GM18511 (cell line): ENCODE measurements at regions not wholly inside any gene's neighbourhood (a gene's known extent, or its start where the extent isn't known, plus 50 kb on each side); places are given as distances from the start of the nearest gene placed in this dataset.
A peak's percentile ranks its signal among the peaks of the same experiment; 100 is the strongest.

Experiments used
- ATAC-seq: cut with Tn5 transposase; IDR thresholded peaks from one replicate; pipeline ENCODE4 v1.9.1; 2021; ENCODE audit warnings: mild to moderate bottlenecking, moderate library complexity; ENCODE audit not compliant: unreplicated experiment

DNA sequence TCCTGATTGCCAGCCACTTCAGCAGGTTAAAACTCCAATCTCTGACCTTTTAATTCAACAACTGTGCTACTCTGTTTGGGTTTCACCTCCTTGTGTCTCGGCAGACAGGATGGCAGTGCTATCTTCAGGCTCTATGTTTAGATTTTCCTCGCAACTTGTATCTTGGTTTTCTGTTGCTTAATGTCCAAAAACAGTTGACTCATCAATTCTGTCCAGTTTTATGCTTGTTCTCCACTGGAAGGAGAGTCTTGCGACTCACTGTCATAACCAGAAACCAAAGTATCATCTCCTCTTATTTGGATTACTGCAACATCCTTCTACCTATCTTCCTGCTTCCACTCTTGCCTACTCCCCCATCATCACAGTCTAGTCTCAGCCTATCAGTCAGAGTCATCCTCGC lies 130.9 kb upstream of the ADAMTS16 start:
- no peak for ATAC-seq

GRCh38 chr5:5011151-5011550 lies 129.0 kb upstream of the ADAMTS16 start:
- no peak for ATAC-seq

DNA sequence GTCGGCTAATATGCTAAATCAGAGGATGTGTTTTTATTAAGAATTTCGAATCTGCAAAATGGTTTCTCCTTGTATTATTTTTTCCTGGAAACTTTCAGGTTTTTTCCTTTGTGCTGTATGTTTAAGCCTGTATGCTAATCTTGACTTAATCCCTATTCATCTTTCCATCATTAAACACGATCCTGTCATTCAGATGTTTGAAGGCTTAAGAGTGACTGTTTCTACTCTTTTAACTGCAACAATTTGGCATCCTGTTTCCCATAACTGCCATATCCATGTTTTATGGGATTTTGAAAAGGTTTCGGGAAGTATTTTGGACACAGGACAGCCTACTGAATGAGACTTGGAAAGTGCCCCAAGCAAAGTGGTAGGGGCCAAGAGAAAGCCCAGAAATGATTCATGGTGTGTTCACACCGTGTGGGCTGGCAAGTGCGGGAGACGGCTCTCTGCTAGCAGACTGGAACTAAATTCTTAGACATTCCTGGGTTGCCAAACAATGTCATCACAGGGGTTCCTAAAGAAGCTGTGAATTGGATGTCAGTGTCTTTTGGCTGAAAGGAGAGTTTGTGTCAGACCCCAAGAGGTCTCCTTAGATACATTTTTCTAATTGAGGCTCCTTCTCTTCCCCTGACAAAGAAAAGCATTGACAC lies 125.4 kb upstream of the ADAMTS16 start:
- ATAC-seq: no peak

DNA sequence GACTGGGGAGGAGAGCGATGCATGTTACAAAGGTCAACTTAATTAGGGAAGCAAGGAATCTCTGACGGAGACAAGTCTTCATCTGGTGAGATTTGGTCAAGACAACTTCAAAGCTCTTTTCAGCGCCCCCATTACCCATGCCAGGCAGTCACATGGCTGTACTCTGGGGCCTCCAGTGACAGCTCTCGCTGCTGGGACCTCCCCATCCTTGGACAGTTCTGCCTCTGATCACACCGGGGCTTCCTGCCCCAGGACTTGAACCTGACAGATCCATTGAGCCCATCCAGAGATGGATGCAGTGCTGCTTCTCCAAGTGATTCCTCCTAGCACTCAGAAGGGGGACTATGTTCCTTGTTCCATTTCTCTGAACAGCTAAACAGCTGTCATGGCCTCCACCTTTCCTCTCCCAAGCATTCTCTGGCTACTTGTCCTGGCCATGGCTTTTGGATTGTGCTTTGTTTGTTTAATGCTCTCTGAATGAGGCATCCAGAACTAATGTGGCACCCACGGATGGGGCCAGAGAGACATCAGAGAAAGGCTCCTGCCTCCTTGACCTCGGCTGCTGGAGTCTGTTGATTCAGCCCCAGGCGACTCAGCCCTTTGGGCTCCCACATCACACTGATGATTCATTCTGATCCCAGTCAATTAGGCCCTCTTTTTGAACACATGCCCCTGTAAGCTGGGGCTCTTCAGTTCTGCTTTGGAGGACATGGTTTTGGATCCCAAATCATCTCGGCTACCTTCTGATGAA lies 122.1 kb upstream of the ADAMTS16 start:
- no peak for ATAC-seq

DNA sequence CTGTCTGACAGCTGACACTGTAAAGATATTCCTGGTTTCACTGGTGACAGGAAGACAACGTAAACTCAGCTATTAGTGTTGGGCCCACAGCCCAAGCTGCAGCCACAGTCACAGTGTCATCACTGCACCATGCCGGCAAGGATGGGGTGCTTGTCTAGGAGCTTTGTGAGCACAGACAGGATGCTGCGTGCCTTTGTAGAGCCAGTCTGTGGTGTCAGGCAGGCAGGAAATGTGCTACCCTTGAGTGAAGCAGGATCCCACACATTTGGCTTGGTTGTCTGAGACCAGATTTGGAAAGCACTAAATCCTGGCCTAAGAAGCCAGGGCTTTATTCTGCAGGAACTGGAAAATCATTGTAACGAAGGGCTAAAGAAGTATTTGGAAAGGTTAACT lies 121.6 kb upstream of the ADAMTS16 start:
- no peak for ATAC-seq

DNA sequence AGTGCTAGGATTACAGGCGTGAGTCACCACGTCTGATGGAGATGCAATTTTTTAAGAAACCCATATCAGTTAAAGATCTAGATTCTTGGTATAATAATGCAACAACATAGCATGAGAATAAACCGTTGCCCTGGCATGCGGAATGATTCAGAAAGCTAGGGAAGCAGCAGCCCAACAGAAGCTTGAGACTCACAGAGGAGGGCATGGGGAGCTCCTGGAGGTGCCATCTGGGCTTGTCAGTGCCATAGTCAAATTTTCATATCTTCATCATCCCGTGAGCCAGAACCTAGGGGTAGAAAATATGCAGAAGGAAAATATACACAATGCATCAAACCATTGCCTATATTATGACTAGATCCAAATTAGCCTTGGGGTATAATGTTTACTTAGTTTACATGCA lies 118.7 kb upstream of the ADAMTS16 start:
- no peak for ATAC-seq

DNA sequence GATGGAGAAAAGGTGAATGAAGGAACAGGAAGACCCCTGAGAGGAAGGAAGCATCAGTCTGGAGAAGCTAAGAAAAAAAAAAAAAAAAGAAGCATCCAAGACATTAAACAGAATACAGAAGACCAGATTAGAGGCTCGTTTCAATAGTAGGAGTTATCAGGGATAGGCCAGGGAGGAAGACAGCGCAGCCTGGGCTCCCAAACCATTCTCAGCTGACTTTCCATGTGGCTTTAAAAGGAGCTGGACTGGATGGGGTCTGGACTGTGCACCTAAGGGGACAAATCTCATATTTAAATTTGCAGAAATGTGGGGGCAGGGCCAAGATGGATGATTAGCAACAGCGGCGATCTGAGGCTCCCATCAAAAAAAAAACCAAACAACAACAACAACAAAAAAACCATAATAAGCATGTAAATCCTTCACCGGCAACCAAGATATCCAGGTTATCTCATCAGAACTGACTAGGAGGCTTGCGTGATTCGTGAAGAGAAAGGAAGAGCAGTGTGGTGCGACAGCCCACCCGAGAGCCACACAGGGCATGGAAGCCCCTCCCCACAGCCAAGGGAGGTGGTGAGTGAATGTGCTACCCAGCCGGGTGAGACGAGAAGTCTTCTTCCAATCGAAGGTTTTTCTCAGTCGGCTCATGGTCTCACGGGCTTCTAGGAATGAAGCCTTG lies 114.9 kb upstream of the ADAMTS16 start:
- ATAC-seq: no peak

GRCh38 chr5:5025774-5026408 lies 114.2 kb upstream of the ADAMTS16 start:
- ATAC-seq: no peak

DNA sequence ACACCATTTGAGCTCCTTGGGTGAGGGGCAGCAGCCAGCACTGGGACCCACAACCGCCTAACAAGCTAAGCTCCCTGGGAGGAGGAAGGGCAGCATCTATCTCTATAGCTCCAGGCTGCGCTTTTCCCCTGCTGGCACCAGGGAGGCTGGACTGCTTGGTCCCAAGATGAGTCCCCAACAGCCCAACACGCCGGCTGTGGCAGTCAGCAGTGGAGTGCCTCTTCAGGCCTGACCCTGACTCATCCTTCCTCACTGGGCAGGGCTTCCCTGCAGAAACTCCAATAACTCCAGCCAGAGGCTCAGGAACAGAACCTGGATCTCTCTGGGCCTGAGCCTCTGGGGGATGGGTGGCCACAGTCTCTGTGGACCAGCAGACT lies 113.7 kb upstream of the ADAMTS16 start:
- ATAC-seq: no peak

DNA sequence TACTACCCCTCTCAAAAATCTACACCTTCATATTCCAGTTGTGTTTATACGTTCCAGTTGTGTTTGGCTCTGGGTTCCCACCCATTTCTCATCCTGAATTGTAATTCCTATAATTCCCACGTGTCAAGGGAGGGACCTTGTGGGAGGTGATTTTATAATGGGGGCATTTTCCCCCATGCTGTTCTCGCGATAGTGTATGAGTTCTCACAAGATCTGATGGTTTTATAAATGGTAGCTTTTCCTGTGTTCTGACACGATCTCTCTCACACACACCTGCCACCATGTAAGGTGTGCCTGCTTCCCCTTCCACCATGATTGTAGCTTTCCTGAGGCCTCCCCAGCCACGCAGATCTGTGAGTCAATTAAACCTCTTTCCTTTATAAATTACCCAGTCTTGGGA lies 108.5 kb upstream of the ADAMTS16 start:
- no peak for ATAC-seq

DNA sequence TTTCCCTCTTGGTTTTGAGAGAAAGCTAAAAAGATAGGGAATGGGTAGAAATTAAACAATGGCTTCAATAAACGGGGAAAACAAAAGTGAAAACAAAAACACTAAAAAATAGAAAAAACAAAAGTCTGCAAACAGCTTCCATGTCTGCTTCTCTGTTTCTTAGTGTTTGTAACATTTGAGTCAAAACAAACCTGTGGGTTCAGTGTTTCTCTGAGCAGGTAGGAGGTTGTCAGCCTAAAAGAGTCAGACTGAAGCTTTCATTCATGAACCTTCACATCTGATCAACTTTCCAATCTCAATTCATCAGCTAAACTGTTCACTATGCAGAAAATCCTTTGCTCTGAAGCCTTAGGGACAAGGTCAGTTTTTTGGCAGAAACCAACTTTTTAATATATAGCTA lies 102.5 kb upstream of the ADAMTS16 start:
- no peak for ATAC-seq

GRCh38 chr5:5039918-5040317 lies 100.2 kb upstream of the ADAMTS16 start:
- no peak for ATAC-seq

GRCh38 chr5:5040712-5041111 lies 99.4 kb upstream of the ADAMTS16 start:
- ATAC-seq: no peak

- ATAC-seq: no peak
These were observed 97.3 kb upstream of the ADAMTS16 start for GRCh38 chr5:5042806-5043205.

- ATAC-seq: no peak
These were observed 96.8 kb upstream of the ADAMTS16 start for GRCh38 chr5:5043346-5043745.

- no peak for ATAC-seq
These were observed 95.8 kb upstream of the ADAMTS16 start for GRCh38 chr5:5044247-5044840.

- peak; percentile 88 for ATAC-seq
These were observed 93.2 kb upstream of the ADAMTS16 start for GRCh38 chr5:5046680-5047502.

GRCh38 chr5:5050801-5051200 lies 89.3 kb upstream of the ADAMTS16 start:
- ATAC-seq: no peak

DNA sequence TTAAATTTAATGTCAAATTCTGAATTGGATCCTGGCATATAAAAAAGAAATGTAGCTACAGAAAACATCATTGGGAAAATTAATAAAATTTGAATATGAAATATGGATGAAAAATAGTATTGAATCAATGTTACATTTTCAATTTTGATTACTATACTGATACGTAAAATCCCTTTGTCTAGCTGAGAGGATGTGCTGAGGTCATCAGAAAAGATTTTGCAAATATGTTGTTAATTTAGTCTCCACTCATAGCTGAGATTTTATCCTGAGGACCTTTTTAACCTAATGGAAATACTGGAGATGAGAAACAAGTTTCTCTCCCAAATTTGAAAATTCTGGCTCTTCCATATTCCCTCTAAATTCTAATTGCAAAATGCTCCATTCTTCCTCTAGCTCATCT lies 84.4 kb upstream of the ADAMTS16 start:
- no peak for ATAC-seq

- no peak for ATAC-seq
These were observed 78.3 kb upstream of the ADAMTS16 start for GRCh38 chr5:5061836-5062235.
